A549 (cell line): ENCODE measurements at regions not wholly inside any gene's neighbourhood (a gene's known extent, or its start where the extent isn't known, plus 50 kb on each side); places are given as distances from the start of the nearest gene placed in this dataset.

Experiments
- CBX8 ChIP-seq: fragments of 200-600 bp; sonication (generic); IDR thresholded peaks from 2 replicates; pipeline ENCODE4 v1.6.1; 2016
- PHF8 ChIP-seq: fragments of 200-600 bp; sonication (generic); IDR thresholded peaks from 2 replicates; pipeline ENCODE4 v1.6.1; 2016; ENCODE audit warnings: low read depth, mild to moderate bottlenecking, antibody characterized with exemption, moderate library complexity, borderline replicate concordance
- TF ChIP-seq, protein P1 (sequence below): fragments of >200 bp; sonication (Bioruptor Twin); formaldehyde crosslinking; IDR thresholded peaks from 3 replicates; pipeline ENCODE4 v1.5.1; 2016

DNA sequence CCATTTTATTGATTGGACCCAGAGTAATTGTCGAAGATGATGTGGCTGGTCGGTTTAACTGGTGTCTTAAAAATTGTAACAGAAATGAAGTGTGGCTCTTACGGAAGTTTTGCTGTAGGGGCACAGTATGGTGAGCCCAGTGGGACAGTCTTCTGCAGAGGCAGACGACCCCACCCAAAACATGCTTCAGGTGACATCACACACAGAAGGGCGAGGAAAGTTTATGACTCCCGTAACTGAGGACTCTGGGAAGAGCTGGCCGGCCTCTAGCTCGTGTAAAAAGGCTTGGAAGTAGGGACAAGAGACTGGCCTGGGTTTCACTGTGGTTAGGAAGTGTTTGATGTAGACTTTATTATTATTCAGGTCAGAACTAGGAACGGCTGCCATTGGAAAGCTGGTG, 73.3 kb downstream of the HTR5A start:
- TF ChIP-seq CBX8 = no peak
- TF ChIP-seq, protein P1, sequence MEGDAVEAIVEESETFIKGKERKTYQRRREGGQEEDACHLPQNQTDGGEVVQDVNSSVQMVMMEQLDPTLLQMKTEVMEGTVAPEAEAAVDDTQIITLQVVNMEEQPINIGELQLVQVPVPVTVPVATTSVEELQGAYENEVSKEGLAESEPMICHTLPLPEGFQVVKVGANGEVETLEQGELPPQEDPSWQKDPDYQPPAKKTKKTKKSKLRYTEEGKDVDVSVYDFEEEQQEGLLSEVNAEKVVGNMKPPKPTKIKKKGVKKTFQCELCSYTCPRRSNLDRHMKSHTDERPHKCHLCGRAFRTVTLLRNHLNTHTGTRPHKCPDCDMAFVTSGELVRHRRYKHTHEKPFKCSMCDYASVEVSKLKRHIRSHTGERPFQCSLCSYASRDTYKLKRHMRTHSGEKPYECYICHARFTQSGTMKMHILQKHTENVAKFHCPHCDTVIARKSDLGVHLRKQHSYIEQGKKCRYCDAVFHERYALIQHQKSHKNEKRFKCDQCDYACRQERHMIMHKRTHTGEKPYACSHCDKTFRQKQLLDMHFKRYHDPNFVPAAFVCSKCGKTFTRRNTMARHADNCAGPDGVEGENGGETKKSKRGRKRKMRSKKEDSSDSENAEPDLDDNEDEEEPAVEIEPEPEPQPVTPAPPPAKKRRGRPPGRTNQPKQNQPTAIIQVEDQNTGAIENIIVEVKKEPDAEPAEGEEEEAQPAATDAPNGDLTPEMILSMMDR = no peak
- TF ChIP-seq PHF8 = no peak
